Stomach (tissue), 4 donors: ENCODE measurements at regions not wholly inside any gene's neighbourhood (a gene's known extent, or its start where the extent isn't known, plus 50 kb on each side); places are given as distances from the start of the nearest gene placed in this dataset.

Experiments used
- CTCF ChIP-seq, 7 experiments: fragments of 450-650 bp in 4 of 7; fragments of 200-600 bp in 3 of 7; sonication (generic) in 3 of 7; IDR thresholded peaks; one replicate each; pipeline ENCODE4 v1.5.1; 2016 to 2019; ENCODE audit warnings: antibody characterized with exemption in 7 of 7, control low read depth in 2 of 7, mild to moderate bottlenecking in 1 of 7
- POLR2A ChIP-seq, 4 donors: fragments of 450-650 bp; IDR thresholded peaks; one replicate each; pipeline ENCODE4 v1.6.1; 2016; ENCODE audit warnings: antibody characterized with exemption in 4 of 4, control low read depth in 2 of 4, mild to moderate bottlenecking in 1 of 4, moderate library complexity in 1 of 4
- POLR2AphosphoS5 ChIP-seq, 3 donors: sonication (generic); formaldehyde crosslinking; IDR thresholded peaks; one replicate each; pipeline ENCODE4 v1.6.1; 2016; ENCODE audit warnings: antibody characterized with exemption in 3 of 3

GRCh38 chr7:109456116-109456515, 886.4 kb downstream of the DNAJB9 start:
- no peak for TF ChIP-seq POLR2A (IDR thresholded peaks at IDR 0.05)
- no peak for TF ChIP-seq POLR2AphosphoS5 (IDR thresholded peaks at IDR 0.05)
- no peak for TF ChIP-seq CTCF (IDR thresholded peaks at IDR 0.05)
